DMS 273 treated with DMSO at 0.1 percent for 48 hours (cell line): ENCODE measurements at regions not wholly inside any gene's neighbourhood (a gene's known extent, or its start where the extent isn't known, plus 50 kb on each side); places are given as distances from the start of the nearest gene placed in this dataset.

Experiments used
- DNase-seq: peaks from one replicate; lab custom pipeline; 2025; lab: John Stamatoyannopoulos, UW

DNA sequence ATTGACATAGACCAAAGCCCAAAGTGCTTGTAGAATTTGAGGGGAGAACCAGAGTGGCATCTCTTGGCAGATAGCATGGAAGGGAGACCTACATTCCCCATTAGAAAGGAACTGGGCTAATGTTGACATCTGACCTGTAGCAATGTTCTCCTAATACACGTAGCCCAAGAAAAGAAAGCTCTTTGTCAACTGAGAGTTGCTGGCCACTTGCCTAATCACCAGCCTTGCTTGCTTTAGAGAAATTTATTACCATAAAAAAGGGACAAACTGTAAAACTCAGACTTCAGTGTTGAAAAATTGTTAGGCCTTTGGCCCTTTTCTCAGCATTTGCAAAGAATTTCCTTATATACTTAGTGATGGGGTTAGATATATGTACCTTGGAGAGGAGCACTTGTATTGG, 777.5 kb downstream of the MAFB start:
- DNase-seq: no peak

- no peak for DNase-seq
These were observed 778.5 kb downstream of the MAFB start for GRCh38 chr20:39910536-39910935.

GRCh38 chr20:39909447-39909846, 779.6 kb downstream of the MAFB start:
- no peak for DNase-seq

DNA sequence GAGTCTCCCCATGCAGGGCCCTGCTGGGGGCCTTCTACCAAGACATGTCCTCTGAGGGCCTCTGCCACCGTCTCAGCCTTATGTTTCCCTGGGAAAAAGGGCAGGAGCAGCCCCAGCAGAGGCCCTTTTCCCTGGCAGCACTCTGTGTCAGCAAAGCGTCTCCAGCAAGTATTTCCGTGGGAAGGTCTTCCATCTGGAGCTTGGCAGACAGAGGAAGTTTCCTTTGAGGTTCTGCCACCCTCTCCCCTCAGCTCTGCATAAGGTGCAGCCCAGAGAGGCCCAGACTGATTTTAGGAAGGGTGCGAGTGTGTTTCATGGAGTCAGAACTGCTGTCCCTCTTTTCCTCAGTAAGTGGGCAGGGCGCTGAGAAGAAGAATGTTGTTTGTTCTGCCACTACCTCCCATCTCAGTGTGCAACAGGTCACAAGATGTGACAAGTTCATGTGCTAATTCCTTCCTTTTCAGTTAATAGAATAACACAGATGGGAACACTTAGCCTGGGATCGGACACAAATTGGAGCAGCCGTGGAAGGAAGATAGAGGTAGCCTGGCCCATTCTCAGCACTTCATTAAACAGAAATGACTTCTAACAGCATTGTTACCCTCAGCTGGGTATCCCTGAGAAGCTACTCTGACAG, 784.4 kb downstream of the MAFB start:
- DNase-seq: no peak

DNA sequence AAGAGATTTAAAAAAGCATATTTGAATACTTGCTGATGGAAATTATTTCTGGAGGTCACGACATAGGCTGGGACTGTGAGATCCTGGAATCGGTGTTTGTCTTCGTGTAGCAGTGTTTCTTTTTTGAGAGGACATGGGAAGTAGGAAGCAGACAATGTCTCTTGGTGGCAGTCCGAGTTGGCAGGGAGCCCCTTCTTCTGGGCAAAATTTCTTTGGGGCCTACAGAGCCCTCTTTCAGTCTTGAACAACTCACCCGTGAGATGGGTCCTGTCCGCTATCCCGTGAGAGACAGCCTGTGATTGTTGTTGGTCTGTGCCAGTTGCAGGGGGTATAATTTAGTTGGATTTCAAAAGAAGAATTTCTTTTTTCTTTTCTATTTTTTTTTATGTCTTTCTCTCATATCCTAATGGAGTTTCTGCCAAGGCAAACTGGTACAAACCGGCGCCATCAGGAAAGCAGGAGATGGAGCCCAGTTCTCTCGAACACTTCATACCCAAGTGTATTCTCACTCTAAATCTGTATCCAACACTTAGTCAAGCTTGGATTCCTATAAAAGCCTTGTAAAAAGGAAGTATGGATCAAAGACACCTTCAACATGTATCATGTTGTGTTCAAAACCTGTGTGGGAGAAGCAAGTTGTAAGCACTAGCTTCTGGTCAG, 785.1 kb downstream of the MAFB start:
- DNase-seq: no peak

DNA sequence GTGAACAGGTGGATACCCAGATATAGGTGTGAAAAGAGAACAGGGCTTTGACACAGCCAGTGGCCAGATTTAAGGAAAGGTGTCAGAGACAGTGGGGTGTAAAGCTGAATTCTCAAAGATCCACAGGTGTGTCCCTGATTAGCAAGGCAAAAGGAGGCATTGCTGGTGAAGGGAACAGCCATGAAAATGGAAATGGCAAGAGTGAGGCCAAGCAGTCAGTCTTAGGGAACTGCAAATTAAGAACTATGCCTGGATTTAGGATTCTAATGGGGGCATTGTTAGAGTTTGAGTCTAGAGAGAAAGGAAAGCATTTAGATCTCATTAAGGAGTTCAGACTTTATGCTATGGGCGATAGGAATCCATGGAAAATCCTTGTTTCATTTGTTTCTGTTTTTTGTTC, 789.2 kb downstream of the MAFB start:
- DNase-seq: no peak

DNA sequence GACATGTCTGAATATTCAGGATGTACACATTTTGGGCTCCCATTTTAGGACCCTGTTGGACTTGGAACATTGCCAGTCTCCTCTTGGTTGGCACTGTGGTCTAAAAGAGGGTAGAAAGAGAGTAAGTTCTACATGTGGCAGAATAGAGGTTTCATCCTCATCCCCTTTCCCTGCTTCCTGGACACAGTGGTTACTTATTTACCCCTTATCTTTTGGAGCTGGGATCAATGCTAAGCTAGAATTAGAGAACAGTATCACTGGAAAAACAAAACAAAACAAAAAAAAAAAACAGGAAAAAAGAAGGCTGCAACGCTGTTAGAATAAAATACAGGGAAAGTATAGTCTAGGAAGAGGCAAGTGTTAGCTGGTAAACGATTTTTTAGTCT, 790.6 kb downstream of the MAFB start:
- no peak for DNase-seq

GRCh38 chr20:39897781-39898466, 791.1 kb downstream of the MAFB start:
- DNase-seq: no peak

DNA sequence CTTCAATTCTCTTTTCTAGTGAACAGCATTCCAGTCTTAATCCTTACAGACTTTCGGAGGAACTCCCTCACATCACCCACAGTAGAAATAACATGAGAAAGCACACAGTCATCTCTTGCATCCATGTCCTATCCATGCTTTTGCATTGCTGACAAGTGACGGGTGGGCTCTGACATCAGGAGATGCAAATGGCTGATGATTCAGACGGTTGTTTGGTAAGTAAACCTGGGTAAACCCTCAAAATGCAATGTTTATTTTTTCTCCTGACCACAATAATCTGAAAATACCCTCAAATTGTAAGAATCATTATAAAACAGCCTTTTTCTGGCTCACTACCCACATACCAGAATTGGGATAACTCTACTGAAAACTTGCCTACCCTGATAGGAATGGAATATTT, 792.0 kb downstream of the MAFB start:
- no peak for DNase-seq

- no peak for DNase-seq
These were observed 795.0 kb downstream of the MAFB start for GRCh38 chr20:39894067-39894466.

GRCh38 chr20:39893003-39893685, 795.9 kb downstream of the MAFB start:
- no peak for DNase-seq

- DNase-seq: no peak
These were observed 798.3 kb downstream of the MAFB start for GRCh38 chr20:39890697-39891096.

GRCh38 chr20:39888310-39888709, 800.7 kb downstream of the MAFB start:
- DNase-seq: no peak

DNA sequence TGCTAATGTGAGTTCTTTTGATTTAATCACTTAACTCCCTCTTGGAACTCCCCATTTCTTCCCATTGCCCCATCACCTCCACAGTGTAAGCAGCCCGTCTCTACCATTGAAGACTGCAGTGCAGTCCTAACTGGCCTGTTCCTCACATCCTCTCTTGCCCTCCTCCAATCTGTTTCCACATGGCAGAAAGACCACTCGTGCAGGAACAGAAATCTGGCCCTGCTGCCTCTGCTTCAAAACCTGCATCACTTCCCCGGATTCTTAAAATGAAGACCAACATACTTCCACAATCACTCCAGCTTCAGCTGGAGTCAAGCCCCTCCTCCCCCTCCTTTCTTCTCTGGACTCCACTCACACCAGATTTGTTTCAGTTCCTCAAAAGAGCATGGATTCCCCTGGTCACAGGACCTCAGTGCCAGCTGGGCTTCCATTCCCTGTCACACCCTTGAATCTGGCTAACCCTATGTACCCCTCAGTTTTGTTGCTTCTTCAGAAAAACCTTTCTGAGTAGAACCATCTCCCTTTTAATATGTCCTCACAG, 802.3 kb downstream of the MAFB start:
- DNase-seq: no peak

GRCh38 chr20:39885975-39886649, 802.9 kb downstream of the MAFB start:
- no peak for DNase-seq

DNA sequence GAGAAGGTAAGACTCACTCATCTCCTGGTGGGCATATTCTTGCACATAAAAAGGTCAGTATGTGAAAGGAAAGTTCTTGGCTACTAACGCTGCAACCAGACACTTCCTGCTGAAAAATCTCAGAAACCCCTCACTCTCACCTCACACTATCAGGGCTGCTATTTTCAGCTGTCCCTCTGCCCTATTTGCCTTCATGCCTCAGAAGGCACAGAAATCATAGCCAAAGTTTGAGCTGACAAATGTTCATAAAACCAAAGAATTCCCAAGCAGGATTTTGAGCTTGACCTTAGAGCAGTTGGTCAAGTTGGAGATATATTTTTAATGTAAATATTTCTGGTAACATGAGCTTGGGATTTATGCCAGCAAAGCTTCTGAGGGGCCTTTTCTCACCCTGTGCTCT, 806.2 kb downstream of the MAFB start:
- no peak for DNase-seq

DNA sequence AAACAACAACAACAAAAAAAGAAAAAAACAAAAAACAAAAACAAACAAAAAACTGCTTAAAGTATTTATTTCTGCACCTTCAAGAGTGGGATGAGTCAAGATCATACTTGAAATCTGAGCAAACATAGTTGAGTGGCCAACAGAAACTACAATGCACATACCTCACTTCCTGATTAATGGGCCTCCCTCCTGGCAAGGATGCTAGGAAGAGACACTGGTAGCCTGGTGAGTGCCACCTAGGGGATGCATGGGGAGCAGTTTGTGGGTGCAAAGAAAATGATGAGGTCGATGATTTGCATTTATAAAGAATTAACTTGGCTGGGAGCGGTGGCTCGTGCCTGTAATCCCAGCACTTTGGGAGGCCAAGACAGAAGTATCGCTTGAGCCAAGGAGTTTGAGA, 808.1 kb downstream of the MAFB start:
- no peak for DNase-seq

DNA sequence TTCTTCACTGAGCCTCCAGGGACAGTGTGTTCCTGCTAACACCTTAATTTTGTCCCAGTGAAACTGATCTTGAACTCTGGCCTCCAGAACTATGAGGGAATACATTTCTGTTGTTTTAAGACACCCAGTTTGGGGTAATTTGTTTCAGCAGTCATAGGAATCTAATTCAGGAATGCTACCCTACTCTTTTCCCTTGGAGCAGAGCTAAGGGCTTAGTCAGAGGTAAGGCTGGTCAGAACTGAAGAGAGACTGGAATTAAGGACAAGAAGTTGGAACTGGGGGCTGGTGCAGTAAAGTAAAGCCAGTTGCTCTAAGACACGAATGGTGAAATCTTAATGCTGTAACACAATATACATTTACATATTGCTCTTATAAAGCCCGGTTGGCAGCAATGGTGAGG, 809.7 kb downstream of the MAFB start:
- no peak for DNase-seq

DNA sequence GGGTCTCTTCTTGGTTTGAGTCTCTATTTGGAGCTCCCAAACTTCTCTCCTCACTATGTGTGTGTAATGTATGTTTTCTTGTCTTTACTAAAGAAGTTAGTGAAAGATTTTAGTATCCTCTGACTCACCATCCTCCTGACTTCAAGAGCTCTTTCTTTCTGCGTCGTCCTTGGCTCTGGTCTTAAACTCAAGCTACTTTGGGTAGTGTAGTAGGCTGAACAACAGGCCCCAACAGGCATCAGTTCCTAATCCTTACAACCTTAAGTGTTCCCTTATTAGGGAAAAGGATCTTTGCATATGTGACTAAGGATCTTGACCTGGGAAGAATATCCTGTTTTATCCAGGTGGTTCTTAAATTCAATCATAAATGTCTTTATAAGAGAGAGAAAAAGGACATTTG, 810.2 kb downstream of the MAFB start:
- DNase-seq: no peak

- no peak for DNase-seq
These were observed 810.7 kb downstream of the MAFB start for GRCh38 chr20:39878320-39878719.

DNA sequence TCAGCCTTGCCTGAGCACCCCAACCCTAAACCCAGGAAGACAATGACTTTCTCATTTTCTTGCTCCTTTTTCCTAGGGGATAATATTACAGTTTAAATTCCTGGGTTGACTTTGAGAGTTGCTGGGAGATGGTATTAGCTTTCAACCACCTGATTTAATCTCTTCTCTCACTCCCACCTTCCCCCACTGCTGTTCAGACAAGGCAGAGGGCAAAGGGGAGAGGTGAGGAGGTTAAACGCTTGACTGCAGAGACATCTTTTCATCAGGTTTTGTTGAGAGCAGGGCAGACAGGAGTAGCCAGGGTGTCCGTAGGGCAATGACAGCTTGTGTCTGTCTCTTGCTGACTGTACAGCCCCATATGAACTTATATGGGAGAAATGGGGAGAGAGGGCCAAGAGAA, 811.2 kb downstream of the MAFB start:
- no peak for DNase-seq

- no peak for DNase-seq
These were observed 811.9 kb downstream of the MAFB start for GRCh38 chr20:39876976-39877635.
